C1 segment of cervical spinal cord (tissue), 14 donors: ENCODE measurements at regions not wholly inside any gene's neighbourhood (a gene's known extent, or its start where the extent isn't known, plus 50 kb on each side); places are given as distances from the start of the nearest gene placed in this dataset.
"Not testable (repeated sequence)": the region's sequence is repeated elsewhere in the genome, so short reads cannot be mapped to it uniquely, and the experiment has no call there.

Experiments
- DNase-seq, 14 donors: peaks; one replicate each; lab custom pipeline; 2025; lab: John Stamatoyannopoulos, UW

DNA sequence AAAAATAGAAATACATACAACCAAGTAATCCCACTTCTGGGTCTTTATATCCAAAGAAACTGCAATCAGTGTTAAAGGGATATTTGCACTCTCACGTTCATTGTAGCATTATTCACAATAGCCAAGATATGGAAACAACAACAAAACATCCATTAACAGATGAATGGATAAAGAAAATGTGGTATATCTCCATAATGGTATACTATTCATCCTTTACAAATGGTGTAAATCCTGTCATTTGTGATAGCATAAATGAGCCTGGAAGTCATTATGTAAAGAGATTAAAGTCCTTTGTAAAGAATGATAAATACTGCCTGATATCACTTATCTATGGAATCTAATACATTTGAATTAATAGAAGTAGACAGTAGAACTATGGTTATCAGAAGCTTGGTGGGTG lies 327.7 kb downstream of the UTRN start:
- no peak for DNase-seq

DNA sequence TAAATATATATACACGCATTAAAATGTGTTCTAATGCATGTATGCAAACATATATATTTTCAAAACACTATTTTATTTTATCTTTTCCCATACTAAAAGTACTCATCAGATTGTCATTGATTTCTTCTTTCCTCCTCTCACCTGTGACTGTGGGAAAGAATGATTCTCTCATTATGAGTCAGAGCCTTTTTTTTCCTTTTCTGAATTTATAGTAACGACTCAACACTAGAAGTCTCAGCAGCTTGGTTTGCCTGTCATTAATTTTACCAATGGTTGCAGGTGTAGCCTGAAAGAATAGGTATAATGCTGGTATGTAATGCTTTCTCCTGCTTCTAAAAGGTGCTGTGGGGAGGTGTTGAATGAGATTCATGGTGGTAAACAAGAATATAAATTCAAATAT lies 328.7 kb downstream of the UTRN start:
- no peak for DNase-seq

DNA sequence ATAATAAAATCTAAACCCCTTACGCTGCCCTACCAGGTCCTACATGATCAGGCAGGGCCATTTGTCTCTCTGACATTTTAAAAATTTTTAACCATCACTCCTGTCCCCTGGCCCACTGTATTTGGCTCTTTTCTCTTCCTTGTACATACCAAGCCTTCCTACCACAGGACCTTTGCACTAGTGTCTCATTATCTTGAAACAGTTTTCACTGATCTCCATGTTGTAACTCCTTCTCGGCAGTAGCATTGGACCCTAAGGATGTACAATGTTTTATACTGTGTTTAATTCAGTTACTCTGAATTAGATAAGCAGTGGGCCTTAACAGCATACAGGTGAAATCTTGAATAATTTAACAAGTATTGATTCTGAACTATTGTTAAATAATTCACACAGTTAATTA lies 330.7 kb downstream of the UTRN start:
- no peak for DNase-seq

DNA sequence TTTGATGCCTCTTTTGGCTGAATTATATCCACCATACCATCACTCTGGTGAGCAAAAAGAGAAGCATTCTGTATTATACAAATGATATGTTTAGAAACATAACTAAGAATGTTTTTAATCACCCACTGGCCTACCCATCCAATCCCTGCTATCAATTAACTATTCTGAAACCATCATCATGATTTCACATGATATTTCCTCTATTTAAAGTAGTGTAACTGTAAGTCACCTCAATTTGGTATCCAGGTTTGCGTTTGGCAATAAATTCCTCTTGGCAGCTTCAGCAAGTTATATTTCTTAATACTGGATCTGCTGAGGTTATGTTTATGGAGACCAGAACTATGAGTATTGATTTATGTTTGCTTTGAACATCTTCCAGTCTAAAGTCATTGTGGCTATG lies 332.1 kb downstream of the UTRN start:
- no peak for DNase-seq

DNA sequence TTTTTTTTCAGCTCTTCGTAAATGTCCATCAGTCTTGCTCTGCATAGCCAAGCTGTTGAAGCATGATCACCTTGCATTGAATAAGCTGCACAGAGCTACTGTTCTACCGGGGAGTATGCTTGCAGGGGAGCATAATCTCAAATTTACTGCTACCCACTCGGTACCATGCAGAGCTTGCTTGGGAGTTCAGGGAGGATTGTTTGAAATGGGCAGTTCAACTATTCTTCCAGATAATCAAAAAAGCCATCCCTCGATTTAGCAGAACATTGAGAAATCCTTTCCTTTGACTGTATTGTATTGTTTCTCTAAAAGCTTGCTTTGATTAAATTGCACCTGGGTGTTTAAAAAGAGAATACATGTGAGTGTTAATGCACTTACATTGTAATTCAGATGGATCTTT lies 332.6 kb downstream of the UTRN start:
- DNase-seq, result no peak

DNA sequence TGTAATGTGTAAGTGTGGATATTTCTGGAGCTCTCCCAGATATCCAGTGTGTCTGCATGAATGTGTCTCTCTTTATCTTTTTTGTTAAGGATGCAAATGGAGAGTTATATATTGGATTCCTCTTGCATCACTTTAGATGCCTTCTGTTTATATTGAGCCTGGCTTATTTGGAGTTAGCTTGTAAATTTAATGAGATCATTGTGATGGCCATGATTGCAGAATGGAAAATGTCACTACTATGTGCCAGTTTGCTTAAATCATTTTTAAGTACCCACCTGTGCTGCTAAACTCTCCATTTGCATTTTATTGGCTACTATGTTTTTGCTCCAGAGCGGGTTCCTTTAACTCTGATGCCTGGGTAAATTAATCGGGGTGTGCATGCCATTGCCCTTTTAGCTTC lies 334.8 kb downstream of the UTRN start:
- DNase-seq, result no peak

DNA sequence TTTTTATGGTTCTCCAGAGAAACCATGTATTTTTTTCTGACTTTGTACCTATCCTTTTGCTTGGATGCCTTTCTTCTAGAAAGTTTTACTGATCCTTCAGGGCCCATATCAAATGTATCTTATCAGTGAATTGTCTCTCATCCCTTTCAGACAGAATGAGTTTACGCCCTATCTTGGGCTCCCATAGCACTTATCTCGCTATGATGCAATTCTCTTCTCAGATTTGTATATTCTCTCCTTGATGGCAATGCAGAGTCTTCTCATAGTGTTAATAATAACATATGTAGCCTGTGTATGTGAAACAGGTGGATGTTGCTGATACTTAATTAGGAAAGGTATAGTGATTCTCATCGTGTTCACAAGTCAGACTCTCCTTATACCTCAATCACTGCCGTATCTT lies 336.2 kb downstream of the UTRN start:
- no peak for DNase-seq

DNA sequence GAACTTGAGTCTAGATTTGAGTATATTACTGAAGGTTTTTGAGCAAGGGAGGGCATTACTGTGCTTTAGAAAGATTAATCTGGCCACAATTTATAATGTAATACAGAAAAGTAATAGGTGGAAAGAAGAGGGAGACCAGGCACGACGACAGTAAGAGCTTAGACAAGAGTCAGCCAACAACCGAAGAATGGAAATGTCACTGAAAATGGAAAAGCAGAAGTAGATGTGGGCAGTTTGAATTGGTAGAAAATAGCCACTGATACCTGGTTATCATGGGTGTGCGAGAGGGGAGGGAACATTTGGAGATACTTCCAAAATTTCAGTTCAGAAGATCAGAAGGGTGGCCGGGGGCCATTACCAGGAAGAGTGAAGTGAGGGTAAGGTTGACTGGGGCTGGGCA lies 339.1 kb downstream of the UTRN start:
- DNase-seq, result no peak

DNA sequence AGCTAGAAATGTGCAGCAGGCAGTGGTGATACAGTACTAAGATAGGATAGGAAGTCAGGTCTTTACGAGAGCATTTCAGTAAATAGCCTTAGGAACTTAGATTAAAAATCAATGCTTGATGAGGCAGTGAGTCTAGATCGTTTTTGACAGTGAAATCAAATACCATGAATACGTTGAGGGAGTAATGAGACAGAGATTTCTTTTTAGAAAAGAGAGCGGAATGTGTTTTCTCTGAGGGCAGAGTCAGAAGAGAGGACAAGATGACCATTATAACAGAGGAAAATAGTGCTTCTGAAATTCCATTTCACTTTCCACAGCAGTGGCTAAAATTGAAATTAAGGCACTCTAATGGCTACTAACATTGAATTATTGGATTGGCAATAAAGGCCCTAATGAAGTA lies 339.6 kb downstream of the UTRN start:
- DNase-seq, result no peak

DNA sequence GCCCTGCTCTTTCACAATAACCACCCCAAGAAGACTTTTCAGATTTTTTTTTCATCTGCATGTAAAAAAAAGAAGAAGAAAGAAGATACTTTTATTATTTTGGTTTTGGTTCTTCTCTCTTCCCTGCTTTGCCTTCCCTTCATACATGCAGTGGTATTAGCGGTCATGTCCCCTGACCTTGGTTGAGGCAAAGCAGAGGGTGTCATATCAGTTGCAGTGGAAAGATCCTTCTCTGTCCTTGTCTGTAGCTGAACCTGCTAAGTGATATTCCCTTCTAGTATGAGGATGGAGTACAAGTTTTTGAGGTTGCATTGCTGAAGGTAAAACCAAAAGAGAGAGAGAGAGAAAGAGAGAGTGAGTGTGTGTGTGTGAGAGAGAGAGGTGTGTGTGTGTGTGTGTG lies 345.7 kb downstream of the UTRN start:
- no peak for DNase-seq

DNA sequence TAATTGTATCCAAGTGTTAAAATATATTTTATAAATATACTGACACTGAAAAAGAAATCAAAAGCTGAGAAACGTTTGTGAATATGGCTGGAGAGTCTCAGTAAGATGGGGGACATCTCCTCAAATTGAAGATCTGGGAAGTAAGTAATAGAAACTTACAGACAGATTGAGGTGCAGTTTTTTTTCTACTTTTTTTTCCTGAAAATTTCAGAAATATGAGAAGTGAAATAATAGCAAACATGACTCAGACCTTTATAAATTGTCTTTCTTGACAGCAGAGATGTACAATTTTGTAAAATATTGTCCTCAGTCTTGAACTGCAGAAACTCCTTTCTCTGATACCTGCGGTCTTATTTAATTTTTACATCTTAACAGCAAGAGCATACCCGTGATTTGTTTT lies 347.1 kb downstream of the UTRN start:
- DNase-seq, result no peak

DNA sequence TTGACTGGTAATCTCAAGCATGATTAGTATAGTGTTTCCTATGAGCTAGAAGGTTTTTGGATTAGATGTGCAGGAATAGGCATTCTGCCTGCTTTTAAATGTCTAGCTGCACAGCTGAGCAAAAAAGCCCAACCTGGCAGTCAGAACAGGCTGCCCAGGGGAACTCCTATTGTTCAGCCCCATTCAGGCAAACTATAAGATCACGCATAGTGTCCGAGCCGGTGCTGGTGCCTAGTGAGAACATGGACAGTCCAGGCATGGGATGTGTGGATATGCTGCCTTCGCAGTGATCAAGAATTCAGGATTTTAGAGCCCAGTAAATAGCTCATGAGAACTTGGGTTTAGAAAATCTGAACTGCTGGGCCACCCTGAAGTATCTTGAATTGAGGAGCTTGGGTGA lies 348.8 kb downstream of the UTRN start:
- DNase-seq, result no peak

DNA sequence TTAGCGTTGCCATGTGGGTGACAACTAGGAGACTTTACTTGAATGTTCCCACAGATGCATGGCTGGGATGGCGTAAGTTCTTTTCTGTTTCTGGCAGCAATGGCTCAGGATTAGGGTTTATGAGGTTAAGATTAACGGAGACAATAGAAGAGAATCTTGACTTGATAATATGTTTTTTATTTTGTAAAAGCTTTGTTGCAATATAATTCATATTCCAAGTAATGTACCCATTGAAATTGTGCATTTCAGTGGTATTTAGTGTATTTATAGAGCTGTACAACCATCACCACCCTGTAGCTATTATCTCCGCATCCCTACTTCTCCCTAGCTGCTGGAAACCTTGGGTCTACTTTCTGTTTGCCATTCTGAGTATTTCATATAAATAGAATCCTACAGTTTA lies 349.2 kb downstream of the UTRN start:
- DNase-seq, result no peak

DNA sequence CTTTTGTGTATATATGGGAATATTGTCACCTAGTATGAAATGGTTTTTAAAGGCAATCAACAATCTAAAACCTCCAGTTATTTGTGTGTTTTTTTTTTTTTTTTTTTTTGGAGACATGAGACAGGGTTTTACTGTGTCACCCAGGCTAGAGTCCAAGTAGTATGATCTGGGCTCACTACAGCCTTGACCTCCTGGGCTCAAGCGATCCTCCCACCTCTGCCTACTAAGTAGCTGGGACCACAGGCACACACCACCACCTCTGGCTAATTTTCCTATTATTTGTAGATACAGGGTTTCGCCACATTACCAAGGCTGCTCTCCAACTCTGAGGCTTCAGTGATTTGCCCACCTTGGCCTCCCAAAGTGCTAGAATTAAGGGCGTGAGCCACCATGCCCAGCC lies 349.9 kb downstream of the UTRN start:
- DNase-seq, result no peak

DNA sequence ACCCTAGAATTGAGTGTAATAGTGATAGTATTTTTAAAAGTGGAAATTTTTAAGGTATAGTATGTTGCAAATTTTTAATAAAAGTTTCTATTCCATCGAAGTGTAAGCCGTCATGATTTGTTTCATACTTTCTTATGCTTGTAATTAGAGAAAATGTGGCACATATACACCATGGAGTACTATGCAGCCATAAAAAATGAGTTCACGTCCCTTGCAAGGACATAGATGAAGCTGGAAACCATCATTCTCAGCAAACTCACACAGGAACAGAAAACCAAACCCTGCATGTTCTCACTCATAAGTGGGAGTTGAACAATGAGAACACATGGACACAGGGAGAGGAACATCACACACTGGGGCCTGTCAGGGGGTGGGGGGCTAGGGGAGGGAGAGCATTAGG lies 350.9 kb downstream of the UTRN start:
- DNase-seq, result not testable (repeated sequence)

DNA sequence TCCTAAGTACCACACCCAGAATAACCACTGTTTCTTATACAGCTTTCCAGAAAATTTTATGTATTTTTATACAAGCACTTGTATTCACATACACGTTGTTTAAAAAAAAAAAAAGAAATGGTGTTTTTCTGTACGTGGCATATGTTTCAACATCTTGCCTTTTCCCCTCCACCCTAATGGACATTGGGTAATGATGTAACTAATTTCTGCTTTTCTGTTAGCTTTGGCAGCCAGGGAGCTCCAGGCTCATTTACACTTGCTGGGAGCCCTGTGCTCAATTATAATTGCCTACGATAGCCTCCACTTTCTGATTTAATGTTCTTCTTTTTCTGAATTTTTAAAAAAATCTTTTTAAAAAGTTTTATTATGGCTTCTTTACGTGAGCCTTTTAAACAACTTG lies 352.4 kb downstream of the UTRN start:
- DNase-seq, result no peak

DNA sequence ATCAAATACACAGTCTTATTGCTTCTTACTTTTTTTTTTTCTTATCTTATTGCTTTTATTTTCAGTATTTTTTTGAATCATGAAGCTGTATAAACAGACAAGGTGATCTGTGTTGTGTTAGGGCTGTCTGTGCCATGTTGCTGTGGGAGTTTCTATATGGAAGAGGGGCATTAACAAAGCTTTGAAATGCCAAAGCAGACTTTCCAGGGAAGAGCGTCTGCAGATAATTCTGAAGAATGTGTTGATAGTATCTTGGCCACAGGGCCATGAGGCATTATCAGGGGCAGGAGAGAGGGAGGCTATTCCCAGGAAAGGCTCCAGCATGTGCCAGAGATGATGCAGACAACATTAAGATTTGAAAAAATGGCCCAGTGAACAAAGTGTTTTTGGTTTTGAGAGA lies 354.5 kb downstream of the UTRN start:
- DNase-seq, result no peak

DNA sequence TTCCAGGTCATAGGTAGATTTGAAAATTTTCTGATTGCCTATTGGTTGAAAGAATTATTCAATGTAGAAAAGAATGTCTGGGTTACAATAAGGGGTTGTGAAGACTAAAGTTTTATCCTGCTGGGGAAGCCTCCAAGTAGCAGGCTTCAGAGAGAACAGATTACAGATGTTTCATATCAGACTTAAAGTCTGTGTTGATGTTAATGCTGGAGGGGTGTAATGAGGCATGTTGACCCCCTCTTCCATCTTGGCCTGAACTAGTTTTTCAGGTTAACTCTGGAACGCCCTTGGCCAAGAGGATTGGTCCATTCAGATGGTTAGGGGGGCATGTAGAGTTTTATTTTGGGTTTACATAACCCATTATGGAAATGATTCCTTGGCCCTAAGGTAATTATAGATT lies 356.2 kb downstream of the UTRN start:
- DNase-seq, result no peak

DNA sequence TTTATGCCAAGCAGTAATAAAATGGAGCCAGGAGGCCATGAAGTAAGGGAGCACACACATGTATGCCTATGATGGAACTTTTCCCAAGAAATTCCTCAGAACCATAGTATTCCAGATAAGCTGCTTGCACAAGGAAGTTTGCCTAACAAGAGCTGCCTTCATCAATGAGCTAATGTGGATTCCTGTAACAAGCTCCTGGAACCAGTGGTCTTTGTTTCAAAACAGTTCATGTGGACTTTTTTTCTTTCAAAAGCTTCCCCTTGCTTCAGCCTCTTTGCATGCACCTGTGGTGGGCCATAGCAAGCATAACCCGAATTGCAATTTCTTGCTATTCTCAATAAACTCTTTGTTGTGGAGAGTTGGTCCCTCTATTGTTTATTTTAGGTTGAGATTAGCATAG lies 359.6 kb downstream of the UTRN start:
- DNase-seq, result no peak

DNA sequence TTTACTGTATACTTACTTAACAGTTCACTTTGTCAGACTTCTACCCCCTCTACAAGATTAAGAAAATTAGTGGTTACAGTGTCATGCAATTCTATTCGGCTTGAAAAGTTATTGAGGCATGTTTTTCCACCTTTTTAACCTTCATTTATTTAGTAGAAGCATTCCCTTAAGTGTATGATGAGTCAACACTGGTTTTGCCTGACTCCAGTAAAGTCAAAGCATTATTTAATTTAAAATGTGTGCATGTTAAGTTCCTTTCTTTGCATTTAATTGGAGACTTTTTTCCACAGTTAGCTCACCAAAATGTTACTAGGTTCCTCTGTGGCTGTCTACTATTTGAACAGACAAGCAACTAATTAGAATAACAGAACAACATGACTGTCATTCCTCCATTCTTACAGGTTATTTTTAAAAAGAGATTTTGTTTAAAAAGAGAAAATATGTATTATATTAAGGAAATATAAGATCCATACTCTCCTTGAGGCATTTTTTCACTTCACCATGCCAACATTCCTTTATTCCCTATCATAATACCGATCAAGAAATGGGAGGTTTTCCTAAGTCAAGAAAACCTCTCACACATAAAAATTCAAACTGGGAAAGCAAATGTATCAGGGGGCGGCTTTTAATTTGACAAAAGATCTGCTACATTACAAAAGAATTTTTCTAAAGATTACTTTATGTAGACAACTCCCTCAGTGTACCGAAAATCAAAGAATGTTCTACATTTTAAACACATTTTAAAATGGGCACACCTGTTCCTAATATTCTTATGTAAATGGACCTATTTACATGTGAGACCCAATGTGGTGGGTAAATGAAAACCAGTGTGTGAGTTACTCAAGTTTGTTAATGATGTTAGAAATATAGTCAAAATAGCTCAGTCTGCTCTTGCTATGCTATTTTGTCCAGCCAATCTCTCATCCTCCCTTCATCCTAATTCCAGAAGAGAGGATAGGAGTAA lies 361.2 kb downstream of the UTRN start:
- no peak for DNase-seq

DNA sequence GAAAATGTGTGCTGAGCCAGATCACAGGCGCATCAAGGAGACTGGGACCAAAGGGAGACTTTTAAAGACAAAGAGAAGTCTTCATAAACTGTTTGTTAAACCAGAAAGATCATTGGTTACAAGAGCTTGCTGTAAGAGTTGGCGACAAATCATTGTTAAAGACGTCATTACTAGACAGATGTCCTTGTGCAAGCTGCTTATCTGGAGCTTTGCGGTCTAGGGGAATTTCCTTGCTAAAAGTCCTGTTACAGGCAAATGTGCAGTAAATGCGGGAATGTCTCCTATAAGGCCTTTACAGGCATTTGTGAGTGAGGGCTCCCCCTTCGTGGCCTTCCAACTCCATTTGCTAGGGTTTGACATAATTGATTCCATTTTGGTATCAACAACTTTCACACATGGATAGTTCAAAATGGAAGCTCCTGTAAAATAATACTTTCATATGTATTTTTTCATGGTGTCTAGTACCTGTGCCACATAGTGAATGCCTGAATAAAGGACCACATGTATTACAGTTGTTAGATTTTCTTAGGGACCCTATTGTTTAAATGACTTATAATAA lies 362.4 kb downstream of the UTRN start:
- no peak for DNase-seq

DNA sequence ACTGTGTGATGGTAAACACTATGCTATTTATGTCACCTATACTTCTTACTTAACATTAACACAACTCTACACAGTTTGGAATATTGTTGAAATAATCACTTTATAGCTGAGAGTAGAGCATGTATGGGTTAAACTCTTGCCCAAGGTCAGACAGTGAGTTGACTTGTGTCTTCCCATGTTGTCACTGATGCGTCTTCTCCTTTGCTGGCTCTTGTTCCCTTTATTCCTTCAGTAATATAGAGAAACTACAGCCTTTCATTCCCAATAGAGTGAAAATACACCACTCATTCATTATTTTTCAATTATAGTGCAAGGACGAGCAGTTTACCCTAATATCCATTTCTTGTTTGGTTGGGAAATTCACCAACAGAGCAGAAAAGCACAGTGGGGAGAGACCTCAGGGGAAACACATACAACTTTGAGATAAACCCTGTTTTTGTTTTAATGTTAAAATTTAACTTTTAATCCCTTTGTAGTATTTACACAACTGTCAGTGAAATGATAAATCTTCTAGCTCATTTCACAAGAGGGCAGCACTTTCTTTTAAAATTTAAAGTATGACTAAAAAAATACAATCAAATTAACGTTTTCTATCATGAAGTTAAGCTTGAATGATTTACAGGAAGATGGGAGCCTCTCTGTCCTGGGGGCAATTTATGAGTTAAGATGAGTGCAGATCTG lies 363.0 kb downstream of the UTRN start:
- no peak for DNase-seq

DNA sequence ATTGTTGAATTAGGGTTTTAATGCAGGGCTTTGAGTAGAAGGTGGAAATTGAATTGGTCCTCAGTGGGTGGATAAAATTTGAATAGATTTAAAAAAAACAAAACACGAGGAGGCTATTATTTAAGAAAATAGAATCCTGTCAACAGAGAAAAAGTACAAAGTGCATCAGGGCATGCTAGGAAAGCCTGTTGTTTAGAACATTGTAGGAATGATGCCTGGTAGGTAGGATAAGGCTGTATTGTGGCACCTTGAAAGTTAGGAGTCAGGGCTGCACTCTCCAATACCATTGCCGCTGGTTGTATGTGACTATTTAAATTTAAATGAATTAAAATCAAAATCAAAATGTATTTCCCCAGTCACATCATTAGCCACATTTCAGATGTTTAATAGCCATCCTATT lies 363.9 kb downstream of the UTRN start:
- DNase-seq, result no peak
